ENCODE measurements at regions not wholly inside any gene's neighbourhood (a gene's known extent, or its start where the extent isn't known, plus 50 kb on each side); places are given as distances from the start of the nearest gene placed in this dataset.

DNA sequence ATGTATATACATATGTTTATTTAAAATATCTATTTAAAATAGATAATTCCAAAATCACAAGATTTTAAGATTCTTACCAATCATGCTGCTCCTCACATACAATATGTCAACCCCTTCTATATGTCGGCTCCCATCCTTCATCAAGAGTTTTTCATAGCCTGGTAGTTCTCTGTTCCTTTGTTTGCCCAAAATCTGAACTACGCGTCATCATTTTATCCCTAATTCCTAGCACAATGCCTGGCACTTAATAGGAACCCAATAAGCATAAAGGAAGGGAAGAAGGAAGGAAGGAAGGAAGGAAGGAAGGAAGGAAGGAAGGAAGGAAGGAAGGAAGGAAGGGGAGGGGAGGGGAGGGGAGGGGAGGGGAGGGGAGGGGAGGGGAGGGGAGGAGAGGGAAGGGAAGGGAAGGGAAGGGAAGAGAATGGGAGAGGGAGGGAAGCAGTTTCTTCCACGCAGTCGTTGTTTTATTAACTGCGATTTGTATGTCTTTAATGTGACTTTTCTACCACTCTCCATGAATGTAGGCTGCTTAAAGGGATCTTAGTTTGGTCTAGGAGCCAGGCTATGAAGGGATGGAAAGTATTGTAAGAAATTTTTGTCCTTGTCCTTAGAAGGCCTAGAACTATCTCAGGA is 83.3 kb upstream of the PCGF5 start:
- no peak for DNase-seq (ENCODE audit: low read depth)

DNA sequence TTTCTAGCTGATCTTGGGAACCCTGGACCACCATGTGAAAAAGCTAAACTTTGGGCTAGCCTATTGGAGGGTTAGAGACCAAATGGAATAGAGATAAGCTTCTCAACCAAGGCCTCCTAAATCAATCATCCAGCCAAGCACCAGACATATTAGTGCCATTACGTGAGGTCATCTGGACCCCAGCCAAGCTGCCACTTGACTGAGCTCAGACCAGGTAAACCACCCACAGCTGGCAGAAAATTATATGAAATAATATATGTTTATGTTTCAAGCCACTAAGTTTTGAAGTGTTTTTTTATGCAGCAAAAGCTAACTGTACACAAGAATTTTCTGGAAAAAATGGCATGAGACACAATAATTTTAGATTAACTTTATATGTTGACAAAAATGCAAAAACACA is 82.6 kb upstream of the PCGF5 start:
- no peak for DNase-seq (ENCODE audit: low read depth)

DNA sequence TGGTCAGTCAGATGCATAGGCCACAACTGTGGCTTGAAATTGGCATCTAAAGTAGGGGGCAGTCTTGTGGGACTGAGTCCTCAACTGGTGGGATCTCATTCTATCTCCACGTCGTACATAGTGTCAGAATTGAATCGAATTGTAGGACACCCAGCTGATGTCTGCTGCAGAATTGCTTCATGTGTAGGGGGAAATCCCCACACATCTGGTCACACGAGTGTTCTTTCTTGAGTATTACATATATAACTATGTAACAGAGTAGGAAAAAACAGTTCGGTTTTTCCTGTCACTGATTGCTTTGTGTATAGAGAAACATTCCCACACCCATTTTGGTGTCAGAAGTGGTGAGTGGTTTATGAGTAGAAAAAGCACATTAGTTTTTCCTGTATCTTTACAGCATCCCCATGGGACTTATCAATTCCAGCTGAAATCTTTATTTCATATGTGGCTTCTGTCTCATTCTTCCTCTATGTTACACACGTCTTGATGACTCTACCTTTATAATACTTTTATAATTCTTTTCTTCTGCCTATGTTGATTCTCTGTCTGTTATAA is 79.4 kb upstream of the PCGF5 start:
- DNase-seq (ENCODE audit: low read depth): no peak

DNA sequence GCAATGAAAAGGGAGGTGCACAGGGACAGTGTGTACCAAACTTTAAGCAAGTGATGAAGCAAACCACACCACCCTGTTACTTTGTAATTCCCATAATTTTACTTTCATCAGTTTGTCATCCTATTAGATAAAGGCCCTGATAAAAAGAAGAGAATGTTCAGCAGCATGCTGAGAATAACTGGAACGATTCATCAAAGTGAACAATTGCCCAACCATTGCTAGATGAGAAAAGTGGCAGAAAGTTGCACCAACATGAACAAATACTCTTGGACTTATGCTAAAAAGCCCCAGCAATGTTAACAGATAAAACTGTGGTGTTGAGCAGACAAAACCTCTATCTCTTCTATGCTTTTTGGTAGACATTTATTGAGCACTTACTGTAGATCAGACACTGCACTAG is 75.5 kb upstream of the PCGF5 start:
- DNase-seq (ENCODE audit: low read depth): no peak

DNA sequence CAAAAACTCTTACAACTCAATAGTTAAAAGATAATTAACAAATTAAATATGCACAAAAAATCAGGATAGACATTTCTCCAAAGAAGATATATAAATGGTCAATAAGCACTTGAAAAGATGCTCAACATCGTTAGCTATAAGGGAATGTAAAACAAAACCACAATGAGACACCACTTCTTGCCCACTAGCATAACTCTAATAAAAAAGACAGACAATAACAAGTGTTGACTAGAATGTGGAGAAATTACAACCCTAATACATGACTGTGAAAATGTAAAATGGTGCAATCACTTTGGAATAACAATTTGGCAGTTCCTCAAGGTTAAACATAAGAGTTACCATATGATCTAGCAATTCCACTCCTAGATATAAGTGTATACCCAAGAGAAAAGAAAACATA is 74.3 kb upstream of the PCGF5 start:
- no peak for DNase-seq (ENCODE audit: low read depth)

DNA sequence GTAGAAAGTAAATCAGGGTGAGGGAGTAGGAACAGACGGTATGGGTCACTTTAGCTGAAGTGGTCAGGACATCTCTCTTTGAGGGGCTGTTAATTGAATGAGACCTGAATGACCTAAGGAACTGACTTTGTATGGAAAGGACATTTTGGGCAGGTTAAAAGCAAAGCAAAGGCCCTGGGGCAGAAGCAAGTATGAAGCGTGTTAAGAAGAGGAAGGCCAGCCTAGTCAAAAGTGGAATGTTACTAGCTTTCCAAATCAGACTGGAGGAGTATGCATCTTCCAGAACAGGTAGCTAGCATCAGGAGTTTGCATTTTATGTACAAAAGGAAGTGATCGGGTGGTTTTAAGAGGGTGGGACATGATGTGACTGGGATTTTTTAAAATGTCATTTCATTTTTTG is 70.9 kb upstream of the PCGF5 start:
- no peak for DNase-seq (ENCODE audit: low read depth)

DNA sequence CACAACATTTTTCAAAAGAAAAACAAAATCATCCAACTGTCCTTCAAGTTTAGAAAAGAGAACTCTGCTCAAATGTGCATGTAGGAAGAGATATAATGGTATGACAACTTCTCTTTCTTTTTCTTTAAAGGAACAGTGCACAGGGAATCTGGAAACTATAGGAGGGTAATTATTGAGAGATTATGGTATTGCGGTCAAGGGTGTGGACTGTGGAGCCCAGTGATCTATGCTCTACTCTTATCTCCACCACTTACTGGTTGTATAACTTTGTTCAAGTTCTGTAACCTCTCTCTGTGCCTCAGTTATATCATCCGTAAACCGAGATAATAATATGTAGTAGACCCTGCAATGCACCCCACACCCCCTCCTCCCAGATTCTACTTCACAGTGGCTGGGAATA is 69.8 kb upstream of the PCGF5 start:
- DNase-seq (ENCODE audit: low read depth): no peak

DNA sequence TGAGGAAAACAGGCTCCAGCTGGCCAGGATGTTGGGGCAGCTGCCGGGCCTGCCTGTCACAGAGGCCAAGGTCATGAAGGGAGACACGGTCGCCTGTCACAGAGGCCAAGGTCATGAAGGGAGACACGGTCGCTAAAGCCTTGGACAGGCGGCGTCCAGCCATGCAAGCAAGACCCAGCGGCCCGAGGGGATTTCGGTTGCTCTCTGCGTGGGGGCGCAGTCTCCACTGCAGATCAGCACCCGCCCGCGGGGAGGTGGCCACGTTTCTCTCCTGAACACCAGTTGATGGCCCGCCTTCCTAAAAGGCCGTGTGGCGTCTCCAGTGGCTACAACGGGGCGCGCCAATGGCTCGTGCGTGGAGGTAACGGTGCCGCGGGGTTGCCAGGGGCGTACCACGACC is 67.0 kb upstream of the PCGF5 start:
- no peak for DNase-seq (ENCODE audit: low read depth)

DNA sequence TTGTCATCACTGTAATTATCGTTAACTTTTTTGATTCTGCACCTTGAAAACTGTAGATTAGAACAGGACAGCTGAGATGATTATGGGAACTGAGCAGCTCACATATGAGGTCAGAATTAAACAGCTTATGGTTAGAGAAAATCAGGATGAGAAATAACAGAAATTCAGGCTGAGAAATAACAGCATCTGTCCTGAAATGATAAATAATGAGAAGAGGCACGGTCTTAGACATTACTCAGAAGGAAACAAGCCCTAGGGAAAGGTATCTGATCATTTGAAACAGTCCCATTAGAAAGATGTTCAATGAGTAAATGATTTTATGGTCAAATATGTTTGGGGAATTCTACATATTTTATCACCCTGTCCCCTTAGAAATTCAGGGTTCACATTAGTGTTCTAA is 65.6 kb upstream of the PCGF5 start:
- no peak for DNase-seq (ENCODE audit: low read depth)

DNA sequence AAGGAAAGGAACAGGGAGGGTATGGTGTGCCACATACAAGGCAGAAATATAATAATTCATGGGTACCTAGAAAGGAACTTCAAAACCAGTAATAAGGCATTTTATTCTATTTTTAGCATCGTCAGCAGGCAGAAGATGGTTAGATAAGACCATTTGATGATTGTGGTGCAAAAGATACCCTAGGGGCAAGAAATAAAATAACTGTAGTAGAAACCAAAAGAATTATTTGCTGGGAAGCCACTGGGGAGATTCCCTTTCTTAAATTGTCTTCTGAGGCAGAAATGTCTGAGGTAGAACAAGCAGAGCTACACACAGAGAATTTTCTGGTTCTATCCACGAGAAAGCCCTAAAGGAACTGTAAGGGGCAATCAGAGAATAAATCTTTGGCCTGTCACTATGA is 64.3 kb upstream of the PCGF5 start:
- peak; percentile 63 for DNase-seq (ENCODE audit: low read depth)

DNA sequence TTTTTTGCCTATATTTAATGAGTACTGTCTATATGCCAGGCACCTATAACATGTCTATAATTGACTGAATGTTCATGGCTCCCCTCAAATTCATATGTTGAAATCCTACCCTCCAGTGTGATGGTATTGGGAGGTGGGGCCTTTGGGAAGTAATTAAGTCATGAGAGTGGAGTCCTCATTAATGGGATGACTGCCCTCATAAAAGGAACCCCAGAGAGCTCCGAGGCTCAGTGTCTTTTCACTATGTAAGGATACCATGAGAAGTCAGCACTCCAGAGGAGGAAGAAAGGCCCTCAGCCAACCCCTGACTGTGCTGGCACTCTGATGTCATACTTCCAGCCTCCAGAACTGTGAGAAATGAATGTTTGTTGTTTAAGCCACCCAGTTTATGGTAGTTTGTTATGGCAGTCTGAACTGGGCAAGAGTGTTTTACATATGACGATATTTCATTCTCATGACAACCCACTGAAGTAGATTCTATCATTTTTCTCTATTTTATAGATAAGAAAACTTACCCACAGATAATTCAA is 61.1 kb upstream of the PCGF5 start:
- no peak for DNase-seq (ENCODE audit: low read depth)

DNA sequence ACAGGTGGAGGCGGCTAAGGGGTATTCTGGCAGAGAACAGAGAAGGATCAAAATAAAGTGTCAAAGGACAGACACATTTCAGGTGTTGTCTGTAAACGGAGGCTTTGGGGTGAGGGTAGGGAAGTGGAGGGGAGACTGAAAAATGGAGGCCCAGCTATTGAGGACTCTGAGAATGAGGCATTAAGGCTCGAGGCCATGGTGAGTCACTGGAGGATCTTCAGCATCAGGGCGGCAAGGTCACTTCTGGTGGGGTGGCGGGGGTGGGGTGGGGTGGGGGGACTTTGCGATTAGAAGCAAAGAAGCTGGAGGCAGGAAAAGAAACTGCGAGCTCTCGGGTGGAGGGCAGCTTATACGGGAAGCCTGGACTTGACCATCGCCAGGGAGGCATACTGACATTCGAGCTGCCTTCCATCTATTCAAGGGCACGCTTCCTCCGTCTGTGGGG is 58.4 kb upstream of the PCGF5 start:
- peak; percentile 75 for DNase-seq (ENCODE audit: low read depth)

DNA sequence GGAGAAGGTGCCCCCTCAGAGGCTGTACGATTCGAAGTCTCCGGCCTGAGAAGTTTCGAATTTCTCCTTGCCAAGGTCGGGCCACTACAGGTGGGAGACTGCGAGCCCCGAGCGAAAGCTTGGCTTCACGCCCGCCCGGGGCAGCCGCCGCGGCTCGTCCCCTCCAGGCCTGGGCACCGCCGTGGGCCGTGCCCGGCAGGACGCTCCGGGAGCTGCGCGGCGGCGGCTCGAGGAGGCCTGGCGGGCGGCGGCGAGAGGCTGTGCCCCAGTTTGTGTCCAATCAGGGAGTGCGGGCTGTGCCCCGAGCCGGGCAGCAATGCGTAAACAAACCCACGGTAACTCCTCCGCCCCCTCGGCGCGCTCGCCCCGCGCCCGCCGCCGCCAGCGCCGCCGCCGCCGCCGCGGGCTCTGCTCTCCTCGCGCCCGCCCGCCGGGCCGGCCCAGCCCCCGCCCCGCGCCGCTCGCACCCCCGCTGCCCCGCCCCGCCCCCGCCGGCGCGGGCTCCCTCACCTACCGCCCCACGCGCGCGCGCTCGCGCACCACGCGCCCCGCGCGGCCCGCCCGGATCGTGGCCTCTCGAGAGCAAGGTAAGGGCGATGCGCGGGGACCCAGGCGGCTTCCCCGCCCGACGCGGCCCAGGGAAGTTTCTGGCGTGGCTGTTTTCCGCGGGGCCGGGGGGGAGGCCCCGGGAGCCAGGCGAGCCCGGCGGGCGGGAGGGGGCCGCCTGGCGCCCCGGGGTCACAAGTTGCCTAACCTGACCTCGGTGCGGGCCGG is 57.8 kb upstream of the PCGF5 start:
- DNase-seq (ENCODE audit: low read depth): peak; percentile 71

DNA sequence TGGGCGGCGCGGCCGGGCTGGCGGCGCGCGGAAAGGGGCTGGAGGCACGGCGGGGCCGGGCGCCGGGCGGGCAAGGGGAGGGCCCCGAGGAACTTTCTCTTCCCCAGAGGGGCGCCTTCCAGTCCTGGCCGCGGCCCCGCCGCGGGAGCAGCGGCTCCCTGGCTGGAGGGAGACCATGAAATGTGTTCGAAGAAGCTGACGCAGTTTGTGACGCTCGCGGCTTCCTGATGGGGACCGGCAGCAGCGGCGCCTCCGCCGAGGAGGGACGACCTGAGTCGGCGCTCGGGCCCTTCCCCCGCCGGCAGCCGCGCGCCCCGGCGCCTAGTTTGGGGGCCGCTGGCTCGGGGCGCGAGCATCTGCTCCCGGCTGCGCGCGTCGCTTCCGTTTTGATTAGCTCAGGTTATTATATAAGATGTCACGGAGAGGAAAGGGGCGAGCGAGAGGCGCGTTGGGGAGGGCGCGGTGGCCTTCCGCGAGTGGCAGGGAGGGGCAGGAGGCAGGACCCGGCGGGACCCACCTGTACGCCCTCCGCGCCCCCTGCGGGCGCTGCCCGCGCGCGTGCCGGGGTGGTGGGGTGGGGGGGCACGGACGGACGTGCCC is 57.1 kb upstream of the PCGF5 start:
- DNase-seq (ENCODE audit: low read depth): peak; percentile 71

DNA sequence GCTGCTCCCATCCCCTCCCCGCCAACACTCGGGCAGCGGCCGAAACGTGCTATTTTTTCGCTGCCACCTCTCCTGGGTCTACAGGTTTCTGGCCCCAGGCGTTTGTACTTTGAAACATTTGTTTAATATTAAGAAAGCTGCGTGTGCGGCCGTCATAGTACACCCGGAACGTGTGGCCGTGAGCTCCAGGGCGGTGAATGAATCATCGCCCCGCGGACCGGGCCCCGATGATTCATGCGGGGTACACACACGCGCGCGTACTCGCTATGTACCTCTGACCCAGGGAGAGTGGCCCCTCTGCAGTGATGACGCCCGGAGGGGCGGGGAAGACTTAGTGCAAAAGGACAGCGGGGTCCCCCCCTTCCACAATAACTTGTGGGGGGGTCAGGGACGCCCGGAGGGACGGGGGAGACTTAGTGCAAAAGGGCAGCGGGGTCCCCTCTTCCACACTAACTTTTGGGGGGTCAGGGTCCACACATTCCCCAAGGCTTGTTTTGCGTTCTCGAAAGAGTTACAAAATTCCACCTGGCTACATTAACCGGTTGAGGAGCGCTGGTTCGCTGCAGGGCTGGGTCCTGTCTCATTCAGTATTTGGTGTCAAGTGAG is 56.5 kb upstream of the PCGF5 start:
- peak; percentile 91 for DNase-seq (ENCODE audit: low read depth)

DNA sequence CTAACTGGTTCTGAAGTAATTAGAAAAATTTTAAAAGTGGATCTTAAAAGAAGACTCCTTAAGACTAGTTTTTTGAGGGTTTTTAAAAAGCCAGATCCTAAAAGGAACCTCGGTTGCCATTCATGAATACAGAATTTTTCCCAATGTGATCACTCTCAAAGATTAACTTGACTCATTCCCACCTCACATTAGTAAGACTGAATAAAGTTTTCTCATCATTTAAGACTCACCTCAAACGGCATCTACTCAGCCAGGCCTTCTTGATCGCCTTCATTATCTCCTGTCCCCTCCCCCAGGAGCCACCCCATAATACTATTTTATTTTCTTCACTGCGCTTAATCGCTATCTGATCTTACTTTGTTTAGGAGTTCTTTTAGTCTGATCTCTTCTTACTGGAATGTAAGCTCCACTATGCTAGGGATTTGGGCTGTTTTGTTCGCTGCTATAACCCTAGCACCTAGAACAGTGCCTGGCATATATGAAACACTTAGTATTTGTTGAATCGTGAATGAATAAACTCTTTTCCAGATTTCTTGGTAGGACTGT is 55.9 kb upstream of the PCGF5 start:
- peak; percentile 33 for DNase-seq (ENCODE audit: low read depth)

DNA sequence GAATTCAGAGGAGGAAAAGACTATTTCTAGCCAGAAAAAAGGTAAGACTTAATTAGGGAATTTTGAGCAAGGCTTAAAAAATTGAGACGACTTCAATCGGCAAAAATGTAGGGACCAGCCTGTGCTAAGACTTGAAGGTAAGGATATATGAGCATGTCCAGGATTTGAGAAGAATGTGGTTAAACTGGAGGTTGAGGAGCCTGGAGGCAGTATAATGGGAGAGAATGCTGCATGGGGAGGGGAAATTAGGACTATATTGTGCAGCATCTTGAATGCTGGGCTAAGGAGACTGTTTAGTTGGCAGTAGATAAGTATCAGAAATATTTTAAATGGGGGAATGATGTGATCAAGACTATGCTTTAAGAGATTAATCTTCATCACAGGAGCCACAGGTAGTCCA is 53.1 kb upstream of the PCGF5 start:
- no peak for DNase-seq (ENCODE audit: low read depth)

DNA sequence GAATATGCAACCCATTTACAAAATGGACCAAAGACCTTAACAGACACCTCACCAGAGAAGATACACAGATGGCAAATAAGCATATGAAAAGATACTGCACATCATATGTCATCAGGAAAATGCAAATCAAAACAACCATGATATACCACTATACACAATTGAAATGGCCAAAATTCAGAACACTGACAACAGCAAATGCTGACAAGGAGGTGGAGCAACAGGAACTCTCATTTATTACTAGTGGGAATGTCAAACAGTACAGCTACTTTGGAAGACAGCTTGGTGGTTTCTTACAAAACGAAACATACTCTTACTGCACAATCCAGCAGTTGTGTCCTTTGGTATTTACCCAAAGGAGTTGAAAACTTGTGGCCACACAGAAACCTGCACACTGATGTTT is 50.0 kb upstream of the PCGF5 start:
- no peak for DNase-seq (ENCODE audit: low read depth)
